Bronchial epithelial cell (primary cell): ENCODE measurements at regions not wholly inside any gene's neighbourhood (a gene's known extent, or its start where the extent isn't known, plus 50 kb on each side); places are given as distances from the start of the nearest gene placed in this dataset.

Experiments
- DNase-seq: peaks from one replicate; pipeline ENCODE4 v3.0.0-alpha.2; 2010; ENCODE audit warnings: low read depth
- FAIRE-seq: peaks from 2 replicates; lab custom pipeline; 2011; peaks lifted over from hg19 to GRCh38; lab: Jason Lieb, UNC
- H3K27me3 ChIP-seq: 2 replicates; pipeline ENCODE4 v1.5.1; 2011; ENCODE audit warnings: low read length; ENCODE audit not compliant: control insufficient read depth, insufficient read depth
- H3K36me3 ChIP-seq: 2 replicates; pipeline ENCODE4 v1.5.1; 2011; ENCODE audit warnings: low read length; ENCODE audit not compliant: control insufficient read depth, insufficient read depth
- H3K4me3 ChIP-seq: 2 replicates; pipeline ENCODE4 v1.5.1; 2011; ENCODE audit warnings: mild to moderate bottlenecking, low read depth, low read length, control low read depth
- TF ChIP-seq, protein P1 (sequence below): IDR thresholded peaks from 2 replicates; pipeline ENCODE4 v1.5.1; 2011; ENCODE audit warnings: mild to moderate bottlenecking, moderate library complexity, low read length, control low read depth, inconsistent platforms; ENCODE audit not compliant: insufficient read depth, severe bottlenecking

GRCh38 chr4:55175779-55176231 lies 50.4 kb upstream of the KDR start:
- no peak overlapping the region for H3K4me3 ChIP-seq
- no peak for FAIRE-seq

GRCh38 chr4:55176497-55176896 lies 51.1 kb upstream of the KDR start:
- no peaks in the 10 kb centered on the region for H3K27me3 ChIP-seq
- H3K4me3 ChIP-seq = no peak overlapping the region
- TF ChIP-seq, protein P1, sequence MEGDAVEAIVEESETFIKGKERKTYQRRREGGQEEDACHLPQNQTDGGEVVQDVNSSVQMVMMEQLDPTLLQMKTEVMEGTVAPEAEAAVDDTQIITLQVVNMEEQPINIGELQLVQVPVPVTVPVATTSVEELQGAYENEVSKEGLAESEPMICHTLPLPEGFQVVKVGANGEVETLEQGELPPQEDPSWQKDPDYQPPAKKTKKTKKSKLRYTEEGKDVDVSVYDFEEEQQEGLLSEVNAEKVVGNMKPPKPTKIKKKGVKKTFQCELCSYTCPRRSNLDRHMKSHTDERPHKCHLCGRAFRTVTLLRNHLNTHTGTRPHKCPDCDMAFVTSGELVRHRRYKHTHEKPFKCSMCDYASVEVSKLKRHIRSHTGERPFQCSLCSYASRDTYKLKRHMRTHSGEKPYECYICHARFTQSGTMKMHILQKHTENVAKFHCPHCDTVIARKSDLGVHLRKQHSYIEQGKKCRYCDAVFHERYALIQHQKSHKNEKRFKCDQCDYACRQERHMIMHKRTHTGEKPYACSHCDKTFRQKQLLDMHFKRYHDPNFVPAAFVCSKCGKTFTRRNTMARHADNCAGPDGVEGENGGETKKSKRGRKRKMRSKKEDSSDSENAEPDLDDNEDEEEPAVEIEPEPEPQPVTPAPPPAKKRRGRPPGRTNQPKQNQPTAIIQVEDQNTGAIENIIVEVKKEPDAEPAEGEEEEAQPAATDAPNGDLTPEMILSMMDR = no peak
- no peak for DNase-seq
- no peaks in the 10 kb centered on the region for H3K36me3 ChIP-seq
- FAIRE-seq = no peak

More at GRCh38 chr4:55175779-55176231, 50.4 kb upstream of the KDR start:
- TF ChIP-seq, protein P1 = no peak
- H3K27me3 ChIP-seq = no peaks in the 10 kb centered on the region
- peak; percentile 81 for DNase-seq
- H3K36me3 ChIP-seq = no peaks in the 10 kb centered on the region

GRCh38 chr4:55177461-55177860 lies 52.1 kb upstream of the KDR start:
- TF ChIP-seq, protein P1 = no peak
- FAIRE-seq (peak; percentile 13), DNase-seq (no peak)
- Histone ChIP-seq H3K4me3 (no peak overlapping the region), H3K27me3 (no peaks in the 10 kb centered on the region), H3K36me3 (no peaks in the 10 kb centered on the region)

GRCh38 chr4:55178226-55179005 lies 53.0 kb upstream of the KDR start:
- Histone ChIP-seq H3K4me3 (no peak overlapping the region), H3K27me3 (no peaks in the 10 kb centered on the region), H3K36me3 (no peaks in the 10 kb centered on the region)
- TF ChIP-seq, protein P1 = no peak
- no peak for FAIRE-seq
- DNase-seq = no peak

DNA sequence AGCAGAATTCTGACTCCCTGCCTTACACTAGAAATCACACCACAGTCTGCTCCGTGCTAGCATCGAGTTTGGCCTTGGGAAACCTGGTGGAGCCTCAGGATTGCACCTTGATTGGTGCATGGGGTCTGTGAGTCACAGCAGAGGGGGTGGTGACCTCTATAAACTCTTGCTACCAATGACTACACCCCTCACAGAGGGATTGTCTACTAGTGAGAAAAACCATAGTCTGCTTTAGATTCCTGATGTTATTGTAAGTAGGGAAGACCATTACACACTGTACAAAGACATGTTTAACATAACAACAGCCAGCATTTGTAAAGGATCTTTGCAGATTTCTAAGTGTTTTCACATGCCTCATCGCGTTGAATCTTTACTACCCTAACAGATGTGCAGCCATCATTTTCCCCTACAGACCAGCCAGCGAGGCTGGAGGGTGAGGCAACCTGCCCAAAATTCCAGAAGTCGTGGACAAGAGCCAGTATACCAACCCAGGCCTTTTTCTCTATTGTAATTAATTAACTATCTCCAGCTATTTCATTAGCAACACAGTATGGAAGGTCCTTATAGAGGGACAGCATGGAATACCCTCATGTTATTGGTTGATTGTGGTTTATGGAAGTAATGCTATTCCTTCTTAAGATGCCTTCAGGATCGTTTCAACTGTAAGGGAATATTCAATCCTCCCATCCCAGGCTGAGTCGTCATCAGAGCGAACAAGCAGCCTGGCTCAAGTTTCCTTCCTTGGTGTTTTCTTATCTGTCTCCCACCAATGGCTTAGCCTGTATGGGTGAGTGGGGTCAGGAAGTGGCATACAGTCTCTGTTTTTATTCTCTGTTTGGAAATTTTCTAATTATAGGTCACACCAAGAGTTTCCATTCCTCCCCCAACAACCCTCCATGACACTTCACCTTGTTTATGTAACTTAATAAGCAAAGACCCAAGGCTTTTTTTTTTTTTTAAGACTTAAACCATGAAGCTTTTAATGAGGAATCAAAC lies 55.9 kb upstream of the KDR start:
- no peaks in the 10 kb centered on the region for H3K36me3 ChIP-seq
- DNase-seq = no peak
- TF ChIP-seq, protein P1 = no peak
- no peak for FAIRE-seq
- no peaks in the 10 kb centered on the region for H3K27me3 ChIP-seq
- H3K4me3 ChIP-seq = no peak overlapping the region
